Endothelial cell of hepatic sinusoid (primary cell): ENCODE measurements at regions not wholly inside any gene's neighbourhood (a gene's known extent, or its start where the extent isn't known, plus 50 kb on each side); places are given as distances from the start of the nearest gene placed in this dataset.

Experiments
- in situ Hi-C: cut with HindIII; loops from 2 replicates; pipeline ENCODE4 v1.10.0; 2017; ENCODE audit warnings: low sequenced_read_pairs

DNA sequence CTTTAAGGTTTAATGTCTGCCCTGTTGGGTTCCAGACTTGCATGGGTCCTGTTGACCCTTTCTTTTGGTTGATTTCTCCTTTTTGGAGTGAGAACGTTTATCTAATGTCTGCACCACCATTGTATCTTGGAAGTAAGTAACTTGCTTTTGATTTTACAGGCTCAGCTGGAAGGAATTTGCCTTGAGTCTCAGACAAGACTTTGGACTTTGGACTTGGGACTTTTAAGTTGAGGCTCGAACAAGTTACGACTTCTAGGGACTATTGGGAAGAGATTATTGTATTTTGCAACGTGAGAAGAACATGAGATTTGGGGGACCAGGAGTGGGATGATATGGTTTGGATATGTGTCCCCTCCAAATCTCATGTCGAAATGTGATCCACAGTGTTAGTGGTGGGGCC, 267.7 kb downstream of the GLI2 start:
- in situ Hi-C loops: no loop called here

DNA sequence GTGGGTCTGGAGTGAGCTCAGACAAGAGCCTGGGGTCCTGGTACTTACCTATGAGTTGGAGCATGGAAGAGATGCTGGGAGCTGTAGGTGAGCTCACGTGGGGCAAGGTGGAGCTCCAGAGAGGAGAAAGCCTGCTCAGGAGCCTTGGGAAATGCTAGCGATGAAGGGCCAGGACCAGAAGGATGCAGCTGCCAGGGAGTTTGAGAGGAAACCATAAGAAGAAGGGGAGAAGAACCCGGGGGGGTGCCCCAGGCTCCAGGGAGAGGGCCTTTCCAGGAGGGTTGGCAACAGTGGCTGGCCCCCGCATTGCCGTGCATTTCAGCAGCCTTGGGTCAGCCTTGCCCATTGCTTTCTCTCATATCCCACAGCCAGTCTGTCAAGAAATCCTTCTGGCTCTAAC, 268.7 kb downstream of the GLI2 start:
- in situ Hi-C loops: no loop called here

DNA sequence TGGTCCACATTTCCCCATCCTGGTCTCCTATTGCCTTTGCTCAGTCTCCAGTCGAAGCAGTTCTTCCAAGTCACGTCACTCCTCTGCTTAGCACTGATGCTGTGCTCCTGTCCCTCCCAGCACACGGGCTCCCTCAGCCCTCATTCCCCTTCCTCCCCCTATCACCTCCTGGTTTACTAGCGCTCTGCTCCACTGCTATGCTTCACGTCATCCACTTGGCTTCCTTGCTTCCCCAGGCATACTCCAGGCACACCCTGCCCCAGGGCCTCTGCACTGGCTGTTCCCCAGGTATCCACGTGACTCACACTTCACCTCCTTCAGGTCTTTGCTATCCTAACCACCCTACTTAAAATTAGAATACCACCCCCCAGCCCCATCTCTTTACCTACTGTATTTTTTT, 269.3 kb downstream of the GLI2 start:
- in situ Hi-C loops: no loop called here

DNA sequence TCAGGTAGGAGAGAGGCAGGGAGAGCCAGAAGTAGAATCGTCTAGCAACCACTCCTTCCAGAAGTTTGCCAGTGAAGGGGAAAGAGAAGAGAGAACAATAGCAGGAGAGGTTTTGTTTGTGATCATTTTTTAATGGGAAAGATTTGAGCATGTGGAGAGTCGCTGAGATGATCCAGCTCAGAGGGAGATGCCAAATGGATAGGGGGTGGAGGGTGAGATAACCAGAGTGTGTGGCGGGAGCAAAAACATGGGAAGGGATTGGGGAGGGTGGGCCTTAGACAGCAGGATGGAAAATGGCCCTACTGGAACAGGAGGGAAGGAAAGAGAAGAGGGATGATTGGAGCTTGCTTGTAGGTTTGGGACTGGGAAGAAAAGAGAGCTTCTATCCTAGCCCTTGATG, 269.8 kb downstream of the GLI2 start:
- in situ Hi-C loops: no loop called here

DNA sequence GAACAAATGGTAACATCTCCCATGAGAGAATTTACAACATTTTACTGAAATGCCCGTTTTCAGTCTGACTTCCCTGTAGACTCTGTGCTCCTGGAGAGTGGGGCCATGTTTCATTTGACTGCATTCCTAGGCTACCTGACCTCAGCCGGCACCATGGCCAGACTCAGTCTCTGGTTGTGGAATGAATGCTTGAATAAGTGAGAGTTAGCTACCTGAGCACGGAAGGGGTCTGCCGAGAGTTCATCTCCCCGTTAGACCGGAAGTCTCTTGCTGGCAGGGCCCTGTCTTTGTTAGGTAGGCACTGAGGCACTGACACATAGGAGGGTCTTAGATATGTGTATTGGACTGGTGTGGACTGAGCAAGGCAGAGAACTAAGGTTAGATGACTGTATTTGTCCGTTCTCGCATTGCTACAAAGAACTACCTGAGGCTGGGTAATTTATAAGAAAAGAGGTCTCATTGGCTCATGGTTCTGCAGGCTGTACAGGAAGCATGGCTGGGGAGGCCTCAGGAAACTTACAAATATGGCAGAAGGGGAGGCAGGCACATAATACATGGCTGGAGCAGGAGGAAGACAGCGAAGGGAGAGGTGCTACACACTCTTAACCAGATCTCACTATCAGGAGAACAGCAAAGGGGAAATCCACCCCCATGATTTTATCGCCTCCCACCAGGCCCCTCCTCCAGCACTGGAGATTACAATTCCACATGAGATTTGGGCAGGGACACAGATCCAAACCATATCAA, 271.2 kb downstream of the GLI2 start:
- in situ Hi-C loops: no loop called here

DNA sequence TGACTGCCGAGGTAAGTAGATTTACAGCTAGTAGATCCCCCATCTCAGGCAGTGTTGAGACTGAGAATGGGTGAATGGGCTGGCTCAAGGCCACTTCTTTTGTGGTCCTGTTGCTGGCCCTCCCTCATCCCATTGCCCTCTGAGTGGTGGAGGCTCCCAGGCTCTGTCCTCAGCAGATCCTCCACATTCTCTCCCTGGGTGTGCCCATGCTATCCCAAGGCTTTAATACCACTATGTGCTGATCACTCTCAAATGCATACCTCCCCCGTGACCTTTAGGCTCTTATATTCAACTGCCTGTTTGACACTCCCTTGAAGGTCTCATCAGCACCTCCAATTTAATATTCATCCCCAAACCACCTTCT, 271.8 kb downstream of the GLI2 start:
- in situ Hi-C loops: no loop called here

DNA sequence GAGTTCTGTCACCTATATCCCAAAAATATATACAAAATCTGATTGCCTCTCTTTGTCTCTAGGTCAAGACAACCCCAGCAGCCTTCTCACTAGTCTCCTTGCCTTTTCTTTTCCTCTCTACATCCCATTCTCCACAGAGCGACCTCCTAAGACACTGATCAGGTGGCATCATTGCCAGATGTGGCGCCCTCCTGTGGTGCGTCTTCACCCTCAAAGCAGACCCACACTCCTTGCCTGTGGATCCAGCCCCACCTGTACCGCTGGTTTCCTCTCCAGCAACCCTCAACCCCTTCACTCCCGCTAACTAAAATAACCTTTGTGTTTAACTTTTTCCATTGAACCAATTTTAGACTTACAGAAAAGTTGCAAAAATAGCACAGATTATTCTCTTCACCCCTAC, 273.3 kb downstream of the GLI2 start:
- in situ Hi-C loops: no loop called here

DNA sequence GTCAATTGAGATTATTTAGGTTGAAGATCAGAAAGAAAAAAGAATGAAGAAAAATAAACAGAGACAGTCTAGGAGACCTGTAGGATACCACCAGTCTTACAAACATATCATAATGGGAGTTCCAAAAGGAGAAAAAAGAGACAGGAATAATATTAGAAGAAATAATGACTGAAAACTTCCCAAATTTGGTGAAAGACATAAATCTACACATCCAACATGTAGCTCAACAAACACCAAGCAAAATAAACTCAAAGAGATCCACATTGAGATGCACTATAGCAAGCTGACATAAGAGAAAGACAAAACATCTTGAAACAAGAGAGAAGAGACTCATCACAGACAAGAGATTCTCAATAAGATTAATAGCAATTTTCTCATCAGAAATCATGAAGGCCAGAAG, 274.0 kb downstream of the TFCP2L1 start:
- in situ Hi-C loops: loop anchor here (5.0 kb wide), 1 partner anchor 44 kb away; no protein-coding TSS in a partner anchor

DNA sequence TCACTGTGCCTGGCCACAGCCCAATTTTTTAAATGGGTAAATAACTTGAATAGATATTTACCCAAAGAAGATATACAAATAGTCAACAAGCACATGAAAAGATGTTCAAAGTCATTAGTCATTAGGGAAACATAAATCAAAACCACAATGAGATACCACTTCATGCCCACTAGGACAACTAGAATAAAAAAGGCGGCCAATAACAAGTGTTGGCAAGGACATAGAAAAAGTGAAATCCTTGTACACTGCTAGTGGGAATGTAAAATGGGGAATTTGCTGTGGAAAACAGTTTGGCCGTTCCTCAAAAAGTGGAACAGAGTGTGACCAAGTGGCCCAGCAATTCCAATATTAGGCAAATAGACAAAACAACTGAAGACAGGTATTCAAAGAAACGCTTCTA, 270.1 kb downstream of the TFCP2L1 start:
- in situ Hi-C loops: loop anchor here (5.0 kb wide), 1 partner anchor 48 kb away; no protein-coding TSS in a partner anchor

DNA sequence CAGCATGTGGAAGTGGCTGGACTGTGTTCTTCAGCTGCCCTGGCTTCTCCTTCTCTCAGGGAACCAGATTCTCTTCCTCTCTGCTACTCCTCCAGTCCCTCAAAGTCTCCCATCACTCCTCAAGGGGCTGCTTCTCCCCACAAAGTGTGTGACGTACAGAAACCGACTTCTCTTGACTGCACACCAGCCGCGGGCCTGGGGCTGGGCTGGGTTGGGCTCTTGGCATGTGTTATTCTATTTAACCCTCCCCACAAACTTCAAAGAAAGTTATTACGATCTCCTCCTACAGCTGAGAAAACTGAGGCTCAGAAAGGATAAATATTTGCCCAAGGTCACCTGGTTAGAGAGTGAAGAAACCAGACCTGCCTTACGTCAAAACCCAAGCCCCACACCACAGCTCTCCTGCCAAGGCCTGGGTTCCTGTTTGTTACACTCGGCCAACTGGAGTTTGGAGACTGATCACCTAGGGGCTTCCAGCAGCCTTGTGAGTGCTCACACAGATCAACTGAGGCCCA, 269.0 kb downstream of the TFCP2L1 start:
- in situ Hi-C loops: no loop called here

DNA sequence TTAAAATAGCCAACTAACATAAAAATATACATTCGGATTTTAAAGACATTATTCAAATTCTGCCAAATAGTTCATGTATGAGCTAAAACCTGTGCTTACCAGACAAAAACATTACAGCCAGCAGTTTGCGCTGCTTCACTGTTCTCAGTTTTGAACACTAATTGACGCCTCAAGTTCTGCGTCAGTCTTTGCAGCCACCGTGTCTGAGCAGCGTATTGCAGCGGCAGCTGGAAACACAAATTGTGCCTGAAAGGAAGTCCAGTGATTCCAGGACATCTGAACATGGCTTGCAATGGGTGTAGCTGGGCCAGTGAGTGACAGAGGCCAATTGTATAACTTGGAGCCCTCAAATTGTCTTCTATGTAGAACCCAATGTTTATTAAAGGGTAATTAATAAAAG, 267.6 kb downstream of the TFCP2L1 start:
- in situ Hi-C loops: no loop called here

DNA sequence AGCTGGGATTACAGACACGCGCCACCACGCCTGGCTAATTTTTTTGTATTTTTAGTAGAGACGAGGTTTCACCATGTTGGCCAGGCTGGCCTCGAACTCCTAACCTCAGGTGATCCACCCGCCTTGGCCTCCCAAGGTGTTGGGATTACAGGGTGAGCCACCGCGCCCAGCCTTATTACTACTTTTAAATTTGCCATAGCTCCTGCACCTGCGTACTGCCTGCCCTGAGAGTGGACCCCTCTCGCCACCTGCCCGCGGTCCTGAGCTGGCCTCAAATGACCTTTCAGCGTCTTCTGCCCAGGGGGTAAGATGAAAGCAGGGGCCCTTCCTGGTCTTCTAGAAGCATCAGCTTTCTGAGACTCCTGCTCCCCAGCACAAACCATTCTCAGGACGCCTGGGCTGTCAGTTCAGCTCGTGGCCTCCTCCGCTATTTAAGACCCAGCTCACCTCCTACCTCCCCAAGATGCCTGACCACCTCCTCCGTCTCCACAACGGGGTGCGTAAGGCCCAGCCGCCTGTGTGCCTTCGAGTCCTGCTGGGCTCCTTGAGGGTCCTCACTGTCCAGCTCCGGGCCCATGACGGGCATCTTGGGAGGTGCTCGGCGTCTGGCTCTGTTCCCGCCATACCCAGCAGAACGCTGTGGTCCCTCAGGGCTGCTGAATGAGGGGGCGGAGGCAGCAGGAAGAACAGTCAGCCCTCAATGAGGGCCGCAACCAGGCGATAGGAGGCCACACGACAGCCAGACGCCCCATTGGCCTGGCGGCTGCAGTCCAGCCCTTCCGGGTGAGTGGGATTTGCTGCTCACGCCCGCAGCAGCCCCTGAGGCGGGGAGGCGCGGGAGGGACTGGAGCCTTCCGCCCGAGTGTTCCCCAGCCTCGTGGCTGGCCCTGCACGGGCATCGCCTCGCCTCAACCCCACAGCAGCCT, 266.6 kb downstream of the TFCP2L1 start:
- in situ Hi-C loops: no loop called here

DNA sequence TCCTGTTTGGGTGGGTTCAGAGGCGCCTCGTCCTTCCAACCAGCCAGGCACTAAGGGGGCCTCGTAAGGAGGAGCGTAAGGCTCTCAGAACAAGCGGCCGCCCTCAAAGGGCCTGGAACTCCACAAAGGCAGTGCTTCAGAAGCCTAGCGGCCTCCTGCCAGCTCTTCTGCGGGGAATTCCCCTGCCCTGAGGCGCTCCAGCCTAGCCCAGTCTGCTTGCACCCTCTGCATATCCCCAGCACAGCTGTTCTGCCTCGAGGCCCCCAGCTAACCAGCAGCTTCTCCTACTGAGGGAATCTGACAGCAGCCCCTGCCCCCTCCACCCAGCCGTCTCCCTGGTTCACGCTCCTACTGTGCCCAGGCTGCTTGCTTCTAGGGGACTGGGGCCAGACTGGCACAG, 265.9 kb downstream of the TFCP2L1 start:
- in situ Hi-C loops: no loop called here

DNA sequence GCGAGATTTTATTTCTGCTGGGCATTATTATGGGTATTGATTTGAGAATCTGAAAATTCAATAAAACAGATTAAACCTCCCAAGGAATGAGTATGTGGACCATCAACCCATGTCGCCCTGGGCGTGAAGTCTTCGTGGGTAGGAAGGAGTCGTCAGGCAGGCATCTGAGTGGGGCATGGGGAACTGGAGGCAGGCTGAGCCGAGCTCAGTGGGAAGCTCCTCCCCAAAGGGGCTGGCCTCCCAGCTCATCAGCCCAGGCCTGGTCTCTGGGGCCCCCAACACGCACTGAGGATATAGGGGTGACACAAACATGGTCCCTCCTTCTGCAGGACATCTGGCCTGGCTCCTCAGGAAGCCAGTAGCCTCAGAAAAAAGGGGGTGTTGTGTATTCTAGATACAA, 265.2 kb downstream of the TFCP2L1 start:
- in situ Hi-C loops: no loop called here

DNA sequence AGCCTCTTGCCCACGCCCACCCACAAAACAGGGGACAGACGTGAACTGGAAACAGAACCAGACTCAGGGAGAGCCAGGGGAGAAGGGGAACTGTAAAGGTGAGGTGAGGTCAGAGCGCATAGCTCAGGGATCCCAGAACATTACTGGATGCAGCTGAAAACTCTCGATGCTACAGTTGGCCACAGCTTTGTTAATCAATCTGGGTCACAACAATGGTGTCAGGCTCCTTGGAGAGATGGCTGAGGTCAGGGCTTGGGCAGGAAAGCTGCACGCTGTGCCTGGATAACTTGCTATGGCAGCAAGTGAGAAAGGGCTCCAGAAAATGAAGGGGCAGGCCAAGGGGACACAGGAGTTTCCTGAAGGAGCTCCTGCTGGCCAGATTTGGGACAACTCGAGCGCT, 263.3 kb downstream of the TFCP2L1 start:
- in situ Hi-C loops: no loop called here

DNA sequence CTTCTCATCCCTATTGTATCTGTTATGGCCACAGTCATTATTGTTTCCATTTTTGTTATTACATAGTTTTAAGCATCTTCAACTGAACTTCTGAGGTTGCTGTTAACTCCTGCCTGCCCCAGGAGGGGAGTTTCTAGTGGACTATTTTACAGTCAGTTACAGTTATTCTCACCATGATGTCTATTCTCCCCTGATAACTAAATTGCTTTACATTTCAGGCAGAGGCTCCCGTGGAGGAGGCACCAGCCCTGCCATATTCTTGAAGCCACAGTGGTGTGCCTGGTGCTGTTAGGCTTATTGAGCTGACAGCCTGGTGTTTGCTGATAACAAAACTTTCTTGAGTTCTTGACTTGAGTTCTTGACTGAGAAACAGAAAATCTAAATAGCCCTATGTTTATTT, 256.4 kb downstream of the TFCP2L1 start:
- in situ Hi-C loops: no loop called here

DNA sequence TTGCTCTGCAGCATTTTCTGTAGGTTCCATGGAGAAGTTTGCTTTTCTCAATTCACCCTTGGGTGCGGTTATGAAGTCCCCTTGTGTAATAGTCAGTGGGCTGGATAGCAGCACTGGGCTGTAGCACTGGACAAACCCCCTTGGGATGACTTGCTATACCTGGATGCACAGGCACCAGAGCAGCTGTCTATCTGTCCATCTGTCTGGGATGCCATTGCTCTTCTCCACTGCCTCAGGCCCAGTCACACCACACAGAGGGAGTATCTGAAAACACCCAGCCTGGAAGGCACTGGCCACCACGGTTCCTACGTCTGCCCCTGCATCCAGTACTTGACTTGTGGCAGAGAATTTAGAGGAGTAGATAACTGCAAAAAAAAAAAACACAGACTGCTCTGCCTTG, 254.5 kb downstream of the TFCP2L1 start:
- in situ Hi-C loops: no loop called here

DNA sequence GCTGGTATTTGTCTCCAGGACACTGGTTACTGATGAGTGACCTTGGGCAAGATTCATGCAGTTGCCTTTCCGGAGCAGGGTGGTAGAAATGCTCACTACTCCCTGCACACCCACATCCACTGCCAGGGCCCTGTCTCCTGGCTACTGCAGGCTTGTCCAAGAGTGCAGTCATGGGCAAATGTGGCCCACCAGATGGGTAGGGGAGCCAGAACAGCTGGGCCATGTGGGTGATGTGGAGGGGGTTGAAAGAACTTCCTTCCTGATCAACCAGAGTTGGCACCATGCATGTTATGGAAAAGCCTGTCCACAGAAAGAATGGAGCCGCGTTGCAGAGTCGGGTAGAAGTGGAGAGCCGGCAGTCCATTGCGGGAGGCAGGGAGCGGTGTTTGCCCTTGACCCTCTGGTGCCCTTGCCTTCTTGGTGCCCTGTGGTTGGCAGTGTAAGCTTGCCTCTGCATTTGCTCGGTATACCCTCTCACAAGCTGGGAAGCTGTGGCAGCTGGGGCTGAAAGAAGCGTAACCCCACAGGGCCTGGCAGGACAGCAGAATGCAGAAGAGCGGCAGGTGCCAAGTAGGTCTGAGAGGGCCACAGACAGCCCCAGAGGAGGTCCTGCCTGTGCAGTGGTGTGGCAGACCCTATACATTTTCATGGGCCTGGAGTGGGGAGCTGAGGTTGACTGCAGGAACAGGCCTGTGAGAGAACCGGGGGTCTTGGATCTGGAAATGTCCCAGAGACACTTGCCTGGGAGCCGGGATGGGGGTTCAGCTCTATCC, 253.2 kb downstream of the TFCP2L1 start:
- in situ Hi-C loops: no loop called here

DNA sequence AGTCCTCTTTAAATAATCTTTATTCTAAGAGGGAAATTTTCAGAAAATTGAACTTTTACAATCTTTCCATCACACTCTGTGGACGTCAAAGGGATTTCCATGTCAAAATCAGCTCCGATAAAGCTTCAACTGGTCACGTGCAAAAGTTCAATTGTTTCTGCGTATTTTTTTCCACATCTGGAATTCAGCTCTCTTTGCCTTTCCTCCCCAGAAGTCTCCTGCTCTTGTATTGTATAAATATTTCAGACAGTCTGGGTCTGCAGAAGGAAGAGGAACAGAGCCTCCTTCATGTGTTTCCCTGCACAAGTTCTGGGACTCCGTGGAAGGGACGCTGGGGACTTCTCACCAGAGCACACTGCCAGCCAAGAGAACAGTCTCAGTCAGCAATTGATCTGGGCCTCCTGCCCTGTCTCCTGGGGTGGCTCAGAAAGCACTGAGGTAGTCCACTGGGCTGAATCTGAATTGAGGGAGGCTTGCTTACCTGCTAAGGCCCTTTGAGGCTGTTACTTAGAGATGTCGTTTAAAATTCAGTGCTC, 251.5 kb downstream of the TFCP2L1 start:
- in situ Hi-C loops: no loop called here

DNA sequence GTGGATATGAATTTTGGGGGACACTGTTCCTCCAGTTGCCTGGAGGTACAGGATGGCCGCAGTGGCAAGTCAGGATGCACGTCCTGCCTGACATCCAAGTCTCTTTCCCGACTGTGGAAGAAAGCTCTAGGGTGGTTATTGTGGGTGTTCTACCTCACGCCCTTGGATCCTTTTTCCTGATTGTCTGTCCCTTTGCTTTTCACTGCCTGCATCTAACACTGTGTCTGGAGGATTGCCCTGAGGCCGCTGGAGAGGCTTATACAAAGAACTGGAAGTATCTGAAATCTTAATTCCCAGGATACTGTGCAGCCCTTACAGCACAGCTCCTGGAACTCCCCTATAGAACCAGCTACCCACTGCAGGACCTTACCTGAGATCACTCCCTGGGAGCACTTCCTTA, 250.5 kb downstream of the TFCP2L1 start:
- in situ Hi-C loops: no loop called here

DNA sequence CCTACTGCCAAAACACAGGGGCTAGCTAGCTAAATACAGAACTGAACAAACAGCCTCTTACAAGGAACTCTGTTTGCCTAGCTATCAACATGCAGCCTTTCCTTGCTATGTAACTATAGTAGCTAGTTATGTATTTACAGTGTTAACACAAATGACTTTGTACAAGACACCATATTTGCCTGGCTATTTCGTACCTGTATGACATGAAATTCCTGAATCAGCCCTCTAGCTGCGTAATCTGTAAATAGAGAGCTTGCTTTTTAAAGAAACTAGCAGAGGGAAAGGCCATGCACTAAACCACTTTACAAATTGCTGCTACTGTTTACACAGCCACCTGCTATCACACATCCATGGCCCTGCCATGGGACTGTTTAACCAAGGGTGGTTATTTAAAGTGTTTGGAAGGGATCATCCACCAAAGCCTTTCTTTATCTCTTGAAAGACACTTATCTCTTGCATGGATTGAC, 248.7 kb downstream of the TFCP2L1 start:
- in situ Hi-C loops: no loop called here
